ENCODE measurements at regions not wholly inside any gene's neighbourhood (a gene's known extent, or its start where the extent isn't known, plus 50 kb on each side); places are given as distances from the start of the nearest gene placed in this dataset.

DNA sequence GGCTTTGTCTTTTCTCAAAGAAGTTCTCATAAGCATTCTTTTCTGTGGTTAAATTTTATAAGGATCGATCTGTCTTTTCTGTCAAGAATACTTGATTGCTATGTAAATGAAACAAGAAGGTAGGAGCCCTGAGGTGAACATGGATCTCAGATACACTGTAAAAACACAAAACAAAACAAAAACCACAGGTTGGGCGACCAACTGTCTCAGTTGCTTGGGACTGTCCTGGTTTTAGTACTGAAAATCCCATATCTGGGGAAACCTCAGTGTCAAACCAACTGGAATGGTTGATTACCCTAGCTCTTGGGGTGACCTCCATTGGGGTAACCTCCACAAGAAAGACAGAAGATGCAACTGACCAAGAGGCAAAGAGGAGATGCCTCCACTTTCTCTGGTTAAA is 55.8 kb upstream of the TMEM178A start:
- Histone ChIP-seq H3K18ac (ENCODE audit: low read length) (no peak overlapping the region), H3K4me2 (ENCODE audit: insufficient read depth, low read length, poor library complexity, severe bottlenecking) (no peak overlapping the region), H3K14ac (ENCODE audit: low read length) (no peak overlapping the region), H3K23ac (ENCODE audit: low read depth, low read length, poor library complexity) (no peak overlapping the region), H3K27me3 (ENCODE audit: control insufficient read depth in 3 of 3, insufficient read depth in 3 of 3, low read depth in 1 of 3, low read length in 3 of 3) (no peaks in the 10 kb centered on the region), H2AFZ (ENCODE audit: low read length) (no peak overlapping the region), H3K79me1 (ENCODE audit: low read depth, low read length) (no peaks in the 10 kb centered on the region), H3K36me3 (replicated peaks in 1 of 2; ENCODE audit: control insufficient read depth in 2 of 2, insufficient read depth in 2 of 2, low read length in 2 of 2) (no peaks in the 10 kb centered on the region), H3K4me3 (ENCODE audit: low read length in 2 of 2) (no peak overlapping the region), H2AK5ac (ENCODE audit: low read depth, low read length) (no peak overlapping the region), H3K4me1 (ENCODE audit: control insufficient read depth in 2 of 2, insufficient read depth in 1 of 2, low read depth in 1 of 2, low read length in 2 of 2) (peaks cover 20 to 23% of the 10 kb centered on the region in 2 donors), H3K27ac (replicated peaks; ENCODE audit: low read length) (no peak overlapping the region), H4K8ac (ENCODE audit: low read depth, low read length) (no peak overlapping the region), H2BK120ac (ENCODE audit: low read depth, low read length) (no peak overlapping the region), H2BK12ac (ENCODE audit: low read length) (no peak overlapping the region), H2BK15ac (ENCODE audit: low read length) (no peak overlapping the region), H2BK5ac (ENCODE audit: low read length) (no peak overlapping the region), H3K9me3 (replicated peaks in 1 of 2; ENCODE audit: control insufficient read depth in 2 of 2, insufficient read depth in 1 of 2, low read depth in 1 of 2, low read length in 2 of 2) (peaks cover 0 to 10% of the 10 kb centered on the region in 2 donors), H4K91ac (ENCODE audit: low read depth, low read length, poor library complexity) (no peak overlapping the region), H3K9ac (ENCODE audit: low read depth, low read length, poor library complexity) (no peak overlapping the region), H3K4ac (ENCODE audit: low read length) (no peak overlapping the region)
- no peak for DNase-seq (ENCODE audit: low spot score)
- no CpG with 5 or more reads among the region's 2 CpGs for WGBS, 2 donors (ENCODE audit: extremely low coverage in 2 of 2, insufficient read length in 2 of 2, insufficient replicate concordance in 1 of 2)

DNA sequence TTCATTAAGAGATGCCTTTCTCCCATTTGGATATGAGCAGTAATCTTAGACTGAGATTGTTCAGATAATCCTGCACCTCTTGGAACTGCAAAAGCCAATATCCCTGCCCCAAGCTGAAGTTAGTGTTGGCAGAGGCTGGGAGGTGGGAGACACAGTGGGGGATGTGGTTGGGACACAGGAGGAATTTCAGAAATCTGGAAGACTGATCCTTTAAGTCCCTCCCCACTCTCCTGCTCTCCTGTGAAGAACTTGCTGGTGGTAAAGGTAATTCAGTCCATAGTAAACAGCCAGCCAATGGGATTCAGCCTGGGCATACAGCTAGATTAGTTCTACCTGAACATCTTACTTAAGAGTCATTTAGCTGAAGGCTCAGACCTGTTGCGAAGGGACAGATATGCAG is 50.0 kb upstream of the TMEM178A start:
- no peak overlapping the region for H3K27ac ChIP-seq (replicated peaks; ENCODE audit: low read length)
- H3K4ac ChIP-seq (ENCODE audit: low read length), result no peak overlapping the region
- no peak overlapping the region for H3K9ac ChIP-seq (ENCODE audit: low read depth, low read length, poor library complexity)
- H4K8ac ChIP-seq (ENCODE audit: low read depth, low read length), result no peak overlapping the region
- no CpG with 5 or more reads among the region's 1 CpG for WGBS, 2 donors (ENCODE audit: extremely low coverage in 2 of 2, insufficient read length in 2 of 2, insufficient replicate concordance in 1 of 2)
- H3K9me3 ChIP-seq (replicated peaks in 1 of 2; ENCODE audit: control insufficient read depth in 2 of 2, insufficient read depth in 1 of 2, low read depth in 1 of 2, low read length in 2 of 2), result peaks cover 0 to 10% of the 10 kb centered on the region in 2 donors
- no peak overlapping the region for H2AFZ ChIP-seq (ENCODE audit: low read length)
- no peaks in the 10 kb centered on the region for H3K36me3 ChIP-seq (replicated peaks in 1 of 2; ENCODE audit: control insufficient read depth in 2 of 2, insufficient read depth in 2 of 2, low read length in 2 of 2)
- H2BK15ac ChIP-seq (ENCODE audit: low read length), result no peak overlapping the region
- H3K4me2 ChIP-seq (ENCODE audit: insufficient read depth, low read length, poor library complexity, severe bottlenecking), result no peak overlapping the region
- peaks cover 7 to 19% of the 10 kb centered on the region in 2 donors for H3K4me1 ChIP-seq (ENCODE audit: control insufficient read depth in 2 of 2, insufficient read depth in 1 of 2, low read depth in 1 of 2, low read length in 2 of 2)
- no peak overlapping the region for H2BK12ac ChIP-seq (ENCODE audit: low read length)
- no peak overlapping the region for H2AK5ac ChIP-seq (ENCODE audit: low read depth, low read length)
- no peak overlapping the region for H3K23ac ChIP-seq (ENCODE audit: low read depth, low read length, poor library complexity)
- no peak overlapping the region for H3K14ac ChIP-seq (ENCODE audit: low read length)
- no peak overlapping the region for H3K18ac ChIP-seq (ENCODE audit: low read length)
- H4K91ac ChIP-seq (ENCODE audit: low read depth, low read length, poor library complexity), result no peak overlapping the region
- no peaks in the 10 kb centered on the region for H3K79me1 ChIP-seq (ENCODE audit: low read depth, low read length)
- H2BK120ac ChIP-seq (ENCODE audit: low read depth, low read length), result no peak overlapping the region
- no peaks in the 10 kb centered on the region for H3K27me3 ChIP-seq (ENCODE audit: control insufficient read depth in 3 of 3, insufficient read depth in 3 of 3, low read depth in 1 of 3, low read length in 3 of 3)
- no peak for DNase-seq (ENCODE audit: low spot score)
- no peak overlapping the region for H2BK5ac ChIP-seq (ENCODE audit: low read length)
- H3K4me3 ChIP-seq (ENCODE audit: low read length in 2 of 2), result no peak overlapping the region
